ENCODE measurements at regions not wholly inside any gene's neighbourhood (a gene's known extent, or its start where the extent isn't known, plus 50 kb on each side); places are given as distances from the start of the nearest gene placed in this dataset.

- no peak for TF ChIP-seq CTCF (IDR thresholded peaks at IDR 0.05)
- no peak for TF ChIP-seq POLR2A (IDR thresholded peaks at IDR 0.05)
Measured at GRCh38 chr6:4577406-4577805, 198.8 kb upstream of the CDYL start.

All from lower leg skin (tissue), 3 donors.